Activated CD8-positive, alpha-beta T cell treated with anti-CD3 and anti-CD28 coated beads, Interleukin-2, amount 10 ng/mL, durations not matched to agents 7 days and 5 days (primary cell): ENCODE measurements at regions not wholly inside any gene's neighbourhood (a gene's known extent, or its start where the extent isn't known, plus 50 kb on each side); places are given as distances from the start of the nearest gene placed in this dataset.
"Not testable (repeated sequence)": the region's sequence is repeated elsewhere in the genome, so short reads cannot be mapped to it uniquely, and the experiment has no call there.

Source experiments
- ATAC-seq: fragments of 150-1000 bp; cut with Tn5 transposase; one replicate; pipeline ENCODE4 v1.10.0; 2021; ENCODE audit warnings: moderate library complexity
- CTCF ChIA-PET: fragments of 350-600 bp; sonication (Branson Sonifier 250); formaldehyde crosslinking; loops from one replicate; lab custom pipeline; 2021; ENCODE audit warnings: antibody characterized with exemption; lab: Charles Lee
- POLR2A ChIA-PET: fragments of 350-600 bp; sonication (Branson Sonifier 250); formaldehyde crosslinking; loops from one replicate; lab custom pipeline; 2021; ENCODE audit warnings: antibody characterized with exemption; lab: Charles Lee
- DNase-seq: peaks from one replicate; pipeline ENCODE4 v3.0.0-alpha.2; 2020
- H3K27ac Mint-ChIP-seq: one replicate; pipeline ENCODE4 v1.8.0; 2021; ENCODE audit warnings: mild to moderate bottlenecking, mixed read lengths
- H3K27me3 Mint-ChIP-seq: one replicate; pipeline ENCODE4 v1.8.0; 2021; ENCODE audit warnings: low read depth, mixed read lengths
- H3K36me3 Mint-ChIP-seq: one replicate; pipeline ENCODE4 v1.8.0; 2021; ENCODE audit warnings: low read depth, mixed read lengths
- H3K4me1 Mint-ChIP-seq: one replicate; pipeline ENCODE4 v1.8.0; 2021; ENCODE audit warnings: low read depth, mixed read lengths
- H3K4me3 Mint-ChIP-seq: one replicate; pipeline ENCODE4 v1.8.0; 2021; ENCODE audit warnings: mild to moderate bottlenecking, mixed read lengths
- H3K9me3 Mint-ChIP-seq: one replicate; pipeline ENCODE4 v1.8.0; 2022; ENCODE audit warnings: mixed read lengths; ENCODE audit not compliant: insufficient read depth

GRCh38 chr11:134992981-134993380, 580.9 kb upstream of the B3GAT1 start:
- no peaks in the 10 kb centered on the region for H3K9me3 Mint-ChIP-seq
- H3K4me3 Mint-ChIP-seq, result no peak overlapping the region
- no peak overlapping the region for H3K27ac Mint-ChIP-seq
- no peaks in the 10 kb centered on the region for H3K36me3 Mint-ChIP-seq
- H3K27me3 Mint-ChIP-seq, result peaks cover 3% of the 10 kb centered on the region
- no peaks in the 10 kb centered on the region for H3K4me1 Mint-ChIP-seq
- ChIA-PET CTCF (no interaction called here), POLR2A (no interaction called here)
- ATAC-seq (no peak), DNase-seq (no peak)

- H3K4me1 Mint-ChIP-seq, result peaks cover 8% of the 10 kb centered on the region
- H3K27ac Mint-ChIP-seq, result no peak overlapping the region
- no peak for DNase-seq
- ATAC-seq, result no peak
- CTCF ChIA-PET, result no interaction called here
- H3K36me3 Mint-ChIP-seq, result no peaks in the 10 kb centered on the region
- no peak overlapping the region for H3K4me3 Mint-ChIP-seq
- H3K27me3 Mint-ChIP-seq, result peaks cover 2% of the 10 kb centered on the region
- POLR2A ChIA-PET, result no interaction called here
- H3K9me3 Mint-ChIP-seq, result no peaks in the 10 kb centered on the region
These were observed 576.5 kb upstream of the B3GAT1 start for GRCh38 chr11:134988495-134988894.

GRCh38 chr11:134987822-134988221, 575.8 kb upstream of the B3GAT1 start:
- H3K27me3 Mint-ChIP-seq, result peaks cover 2% of the 10 kb centered on the region
- DNase-seq (no peak), ATAC-seq (no peak)
- no peak overlapping the region for H3K27ac Mint-ChIP-seq
- H3K36me3 Mint-ChIP-seq, result no peaks in the 10 kb centered on the region
- ChIA-PET CTCF (no interaction called here), POLR2A (no interaction called here)
- no peak overlapping the region for H3K4me3 Mint-ChIP-seq
- no peaks in the 10 kb centered on the region for H3K9me3 Mint-ChIP-seq
- peaks cover 8% of the 10 kb centered on the region for H3K4me1 Mint-ChIP-seq

- POLR2A ChIA-PET, result no interaction called here
- no peak for DNase-seq
- H3K27me3 Mint-ChIP-seq, result peaks cover 2% of the 10 kb centered on the region
- H3K27ac Mint-ChIP-seq, result no peak overlapping the region
- no peak overlapping the region for H3K4me3 Mint-ChIP-seq
- H3K4me1 Mint-ChIP-seq, result peaks cover 8% of the 10 kb centered on the region
- no peaks in the 10 kb centered on the region for H3K9me3 Mint-ChIP-seq
- H3K36me3 Mint-ChIP-seq, result no peaks in the 10 kb centered on the region
- CTCF ChIA-PET, result no interaction called here
- no peak for ATAC-seq
These were observed 575.3 kb upstream of the B3GAT1 start for GRCh38 chr11:134987223-134987768.

GRCh38 chr11:134984421-134984820, 572.4 kb upstream of the B3GAT1 start:
- H3K4me3 Mint-ChIP-seq, result no peak overlapping the region
- ATAC-seq (no peak), DNase-seq (no peak)
- H3K27ac Mint-ChIP-seq, result no peak overlapping the region
- H3K27me3 Mint-ChIP-seq, result peaks cover 2% of the 10 kb centered on the region
- H3K9me3 Mint-ChIP-seq, result no peaks in the 10 kb centered on the region
- POLR2A ChIA-PET, result no interaction called here
- H3K36me3 Mint-ChIP-seq, result no peaks in the 10 kb centered on the region
- H3K4me1 Mint-ChIP-seq, result peaks cover 8% of the 10 kb centered on the region
- CTCF ChIA-PET, result no interaction called here

GRCh38 chr11:134982432-134982831, 570.4 kb upstream of the B3GAT1 start:
- H3K36me3 Mint-ChIP-seq, H3K4me1 Mint-ChIP-seq, H3K27ac Mint-ChIP-seq, H3K27me3 Mint-ChIP-seq, ATAC-seq, POLR2A ChIA-PET, H3K9me3 Mint-ChIP-seq, DNase-seq, H3K4me3 Mint-ChIP-seq, CTCF ChIA-PET: not testable (repeated sequence)

- ChIA-PET POLR2A (no interaction called here), CTCF (no interaction called here)
- Mint-ChIP-seq H3K4me3 (no peak overlapping the region), H3K27me3 (no peaks in the 10 kb centered on the region), H3K4me1 (peaks cover 8% of the 10 kb centered on the region), H3K36me3 (no peaks in the 10 kb centered on the region), H3K27ac (no peak overlapping the region), H3K9me3 (no peaks in the 10 kb centered on the region)
- DNase-seq (no peak), ATAC-seq (no peak)
These were observed 569.8 kb upstream of the B3GAT1 start for GRCh38 chr11:134981835-134982234.

GRCh38 chr11:134980819-134981710, 569.0 kb upstream of the B3GAT1 start:
- ATAC-seq, result no peak
- Mint-ChIP-seq H3K27ac (no peak overlapping the region), H3K36me3 (no peaks in the 10 kb centered on the region), H3K4me1 (peaks cover 8% of the 10 kb centered on the region), H3K9me3 (no peaks in the 10 kb centered on the region), H3K4me3 (no peak overlapping the region), H3K27me3 (no peaks in the 10 kb centered on the region)
- ChIA-PET CTCF (no interaction called here), POLR2A (no interaction called here)
- DNase-seq, result no peak

GRCh38 chr11:134979089-134979457, 567.0 kb upstream of the B3GAT1 start:
- ATAC-seq, H3K36me3 Mint-ChIP-seq, POLR2A ChIA-PET, H3K27me3 Mint-ChIP-seq, H3K27ac Mint-ChIP-seq, CTCF ChIA-PET, H3K4me3 Mint-ChIP-seq, DNase-seq, H3K4me1 Mint-ChIP-seq, H3K9me3 Mint-ChIP-seq: not testable (repeated sequence)

- CTCF ChIA-PET, result no interaction called here
- no peak for DNase-seq
- H3K4me3 Mint-ChIP-seq, result no peak overlapping the region
- H3K27me3 Mint-ChIP-seq, result no peaks in the 10 kb centered on the region
- H3K27ac Mint-ChIP-seq, result no peak overlapping the region
- H3K9me3 Mint-ChIP-seq, result no peaks in the 10 kb centered on the region
- no peaks in the 10 kb centered on the region for H3K36me3 Mint-ChIP-seq
- no peak for ATAC-seq
- POLR2A ChIA-PET, result no interaction called here
- H3K4me1 Mint-ChIP-seq, result no peaks in the 10 kb centered on the region
These were observed 566.5 kb upstream of the B3GAT1 start for GRCh38 chr11:134978388-134979088.

GRCh38 chr11:134976551-134976950, 564.5 kb upstream of the B3GAT1 start:
- no peak overlapping the region for H3K4me3 Mint-ChIP-seq
- no peaks in the 10 kb centered on the region for H3K4me1 Mint-ChIP-seq
- no peaks in the 10 kb centered on the region for H3K27me3 Mint-ChIP-seq
- no peaks in the 10 kb centered on the region for H3K9me3 Mint-ChIP-seq
- DNase-seq, result no peak
- ATAC-seq, result no peak
- H3K36me3 Mint-ChIP-seq, result no peaks in the 10 kb centered on the region
- ChIA-PET POLR2A (no interaction called here), CTCF (no interaction called here)
- no peak overlapping the region for H3K27ac Mint-ChIP-seq

GRCh38 chr11:134975866-134976376, 563.9 kb upstream of the B3GAT1 start:
- ChIA-PET CTCF (no interaction called here), POLR2A (no interaction called here)
- Mint-ChIP-seq H3K4me3 (no peak overlapping the region), H3K27me3 (no peaks in the 10 kb centered on the region), H3K4me1 (no peaks in the 10 kb centered on the region), H3K27ac (no peak overlapping the region), H3K36me3 (no peaks in the 10 kb centered on the region), H3K9me3 (no peaks in the 10 kb centered on the region)
- no peak for ATAC-seq
- no peak for DNase-seq
